Tibial artery (tissue), 4 donors: ENCODE measurements at regions not wholly inside any gene's neighbourhood (a gene's known extent, or its start where the extent isn't known, plus 50 kb on each side); places are given as distances from the start of the nearest gene placed in this dataset.

Source experiments
- DNase-seq, 2 donors: peaks; one replicate each; pipeline ENCODE4 v3.0.0-alpha.2; 2019
- H3K27ac ChIP-seq, 2 donors: fragments of 200-600 bp; sonication (generic) in 1 of 2; 1 replicate in 1 of 2; 2 replicates in 1 of 2; pipeline ENCODE4 v1.5.1; 2018 to 2019; ENCODE audit warnings: mild to moderate bottlenecking in 1 of 2
- H3K27me3 ChIP-seq, 2 donors: fragments of 200-600 bp; sonication (generic) in 1 of 2; one replicate each; pipeline versions ENCODE4 v1.5.1 to v1.6.0; 2016 to 2019
- H3K36me3 ChIP-seq, 3 donors: fragments of 200-600 bp; sonication (generic) in 2 of 3; one replicate each; pipeline ENCODE4 v1.5.1; 2016 to 2019; ENCODE audit warnings: mild to moderate bottlenecking in 2 of 3
- H3K4me1 ChIP-seq, 4 donors: fragments of 200-600 bp; sonication (generic) in 2 of 4; 1 replicate in 3 of 4; 2 replicates in 1 of 4; pipeline ENCODE4 v1.5.1; 2016 to 2019
- H3K4me3 ChIP-seq, 2 donors: fragments of 200-600 bp; sonication (generic) in 1 of 2; 1 replicate in 1 of 2; 2 replicates in 1 of 2; pipeline ENCODE4 v1.5.1; 2018 to 2019; ENCODE audit warnings: mild to moderate bottlenecking in 2 of 2
- H3K9me3 ChIP-seq, 3 donors: fragments of 200-600 bp; sonication (generic) in 1 of 3; one replicate each; pipeline ENCODE4 v1.5.1; 2016 to 2019
- CTCF ChIP-seq, 2 experiments: fragments of 200-600 bp in 1 of 2; fragments of 450-650 bp in 1 of 2; IDR thresholded peaks; one replicate each; pipeline ENCODE4 v1.5.1; 2017 to 2019; ENCODE audit warnings: antibody characterized with exemption in 2 of 2, mild to moderate bottlenecking in 1 of 2, moderate library complexity in 1 of 2
- intact Hi-C: fragments of 100-400 bp; cut with DNase I; formaldehyde crosslinking; loops from one replicate; pipeline ENCODE4 v1.15.0; 2023; ENCODE audit warnings: low total_unique reads

- no peak for TF ChIP-seq CTCF (IDR thresholded peaks at IDR 0.05)
- intact Hi-C loops: no loop called here
Observed at GRCh38 chr5:119820016-119820415, 190.7 kb downstream of the FAM170A start.

GRCh38 chr5:119820608-119821007 lies 191.2 kb downstream of the FAM170A start:
- Histone ChIP-seq H3K4me1 (peaks cover 0 to 12% (median 0%) of the 10 kb centered on the region in 4 donors), H3K36me3 (no peaks in the 10 kb centered on the region), H3K27ac (no peak overlapping the region), H3K9me3 (no peaks in the 10 kb centered on the region), H3K4me3 (no peak overlapping the region), H3K27me3 (no peaks in the 10 kb centered on the region)
- intact Hi-C loops: no loop called here
- no peak for TF ChIP-seq CTCF (IDR thresholded peaks at IDR 0.05)
- no peak for DNase-seq

More at GRCh38 chr5:119820016-119820415, 190.7 kb downstream of the FAM170A start:
- H3K27me3 ChIP-seq: no peaks in the 10 kb centered on the region
- no peak for DNase-seq
- H3K27ac ChIP-seq: no peak overlapping the region
- no peak overlapping the region for H3K4me3 ChIP-seq
- peaks cover 0 to 12% (median 0%) of the 10 kb centered on the region in 4 donors for H3K4me1 ChIP-seq
- H3K9me3 ChIP-seq: no peaks in the 10 kb centered on the region
- H3K36me3 ChIP-seq: no peaks in the 10 kb centered on the region

DNA sequence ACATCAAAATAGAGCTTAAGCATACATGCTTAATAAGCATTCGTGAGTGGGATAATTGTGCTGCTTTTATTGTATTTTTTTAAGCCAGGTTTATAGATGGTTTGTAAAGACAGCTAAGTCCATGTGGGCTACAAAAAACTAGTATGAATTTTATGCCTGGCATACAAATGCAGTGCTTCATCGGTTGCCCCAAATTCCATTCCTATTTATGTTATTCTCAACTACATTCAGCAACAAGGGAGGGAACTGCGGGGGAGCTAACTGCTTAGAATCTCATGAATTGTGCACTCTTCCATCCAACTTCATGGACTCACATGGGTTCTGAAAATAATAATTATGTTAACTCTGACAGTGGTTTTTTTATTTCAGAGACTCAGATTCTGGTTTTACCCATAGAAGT lies 199.2 kb downstream of the FAM170A start:
- H3K36me3 ChIP-seq: no peaks in the 10 kb centered on the region
- no peak for DNase-seq
- peaks cover 0 to 36% (median 8%) of the 10 kb centered on the region in 4 donors for H3K4me1 ChIP-seq
- H3K27me3 ChIP-seq: no peaks in the 10 kb centered on the region
- peak overlapping the region; percentile 56 to 62 for H3K27ac ChIP-seq
- no peak for TF ChIP-seq CTCF (IDR thresholded peaks at IDR 0.05)
- H3K9me3 ChIP-seq: no peaks in the 10 kb centered on the region
- intact Hi-C loops: no loop called here
- H3K4me3 ChIP-seq: no peak overlapping the region

DNA sequence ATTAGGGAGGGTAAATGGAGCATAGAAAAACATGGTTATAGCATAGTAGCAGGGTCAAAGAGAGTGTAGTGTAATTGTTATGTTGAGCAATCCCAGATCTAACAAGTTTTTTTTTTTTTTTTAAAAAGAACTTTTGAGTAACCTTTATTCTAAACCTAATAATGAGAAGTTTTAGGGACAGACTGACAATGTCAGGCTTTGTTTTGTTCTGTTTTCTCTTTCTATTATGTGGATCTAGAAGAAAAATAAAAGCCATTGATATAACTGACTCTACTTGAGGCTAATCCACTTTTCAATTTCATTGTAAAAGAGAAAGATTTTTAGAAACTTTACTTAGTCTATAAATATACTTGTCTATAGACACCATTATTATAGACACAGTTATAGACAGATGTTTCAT lies 200.0 kb downstream of the FAM170A start:
- no peak for TF ChIP-seq CTCF (IDR thresholded peaks at IDR 0.05)
- Histone ChIP-seq H3K27me3 (no peaks in the 10 kb centered on the region), H3K36me3 (no peaks in the 10 kb centered on the region), H3K4me3 (no peak overlapping the region), H3K27ac (peak overlapping the region; percentile 56 to 62), H3K9me3 (no peaks in the 10 kb centered on the region), H3K4me1 (peaks cover 0 to 36% (median 8%) of the 10 kb centered on the region in 4 donors)
- no peak for DNase-seq
- intact Hi-C loops: no loop called here

DNA sequence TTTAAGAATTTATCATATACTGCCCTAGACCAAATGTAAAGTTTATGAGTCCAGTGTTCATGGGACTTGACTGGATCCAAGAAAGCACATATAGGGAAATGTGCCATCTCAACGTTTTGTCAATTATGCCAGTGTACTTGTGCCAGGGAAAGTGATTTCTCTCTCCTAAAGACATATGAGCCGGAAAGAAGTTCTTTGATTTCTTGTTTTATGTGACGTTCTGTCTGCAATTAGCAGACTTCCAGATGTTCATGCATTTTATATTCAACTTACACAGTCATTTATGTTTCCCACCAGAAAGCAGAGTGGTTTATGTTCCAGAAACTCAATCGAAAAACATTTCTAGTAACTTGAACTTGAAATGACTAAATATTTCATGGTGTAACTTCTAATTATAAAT lies 203.8 kb downstream of the FAM170A start:
- no peaks in the 10 kb centered on the region for H3K9me3 ChIP-seq
- H3K27ac ChIP-seq: no peak overlapping the region
- H3K36me3 ChIP-seq: no peaks in the 10 kb centered on the region
- H3K4me3 ChIP-seq: no peak overlapping the region
- no peak for TF ChIP-seq CTCF (IDR thresholded peaks at IDR 0.05)
- peaks cover 0 to 28% (median 8%) of the 10 kb centered on the region in 4 donors for H3K4me1 ChIP-seq
- DNase-seq: no peak
- intact Hi-C loops: no loop called here
- no peaks in the 10 kb centered on the region for H3K27me3 ChIP-seq

DNA sequence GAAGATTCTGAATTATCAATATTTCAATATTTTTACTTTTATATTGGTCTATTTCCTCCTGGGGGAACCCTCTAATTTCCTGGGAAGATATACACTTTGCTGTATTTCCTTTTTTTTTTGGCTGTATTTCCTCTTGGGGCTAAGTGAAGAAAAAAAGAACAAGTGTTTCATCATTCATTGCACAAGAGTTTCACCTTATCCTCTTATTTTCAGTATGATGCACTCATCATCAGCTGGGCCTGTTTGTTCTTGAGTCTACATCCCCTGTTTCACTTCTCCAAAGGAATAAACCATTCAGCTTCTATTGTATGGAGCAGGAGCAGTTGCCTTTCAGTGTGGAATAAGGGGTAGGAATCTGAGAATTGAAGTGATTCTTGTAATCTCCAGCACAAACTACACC lies 210.8 kb downstream of the FAM170A start:
- no peaks in the 10 kb centered on the region for H3K27me3 ChIP-seq
- H3K9me3 ChIP-seq: no peaks in the 10 kb centered on the region
- DNase-seq: no peak
- intact Hi-C loops: no loop called here
- no peak for TF ChIP-seq CTCF (IDR thresholded peaks at IDR 0.05)
- no peaks in the 10 kb centered on the region for H3K4me1 ChIP-seq
- H3K27ac ChIP-seq: no peak overlapping the region
- H3K36me3 ChIP-seq: no peaks in the 10 kb centered on the region
- H3K4me3 ChIP-seq: no peak overlapping the region
